ENCODE measurements at regions not wholly inside any gene's neighbourhood (a gene's known extent, or its start where the extent isn't known, plus 50 kb on each side); places are given as distances from the start of the nearest gene placed in this dataset.

DNA sequence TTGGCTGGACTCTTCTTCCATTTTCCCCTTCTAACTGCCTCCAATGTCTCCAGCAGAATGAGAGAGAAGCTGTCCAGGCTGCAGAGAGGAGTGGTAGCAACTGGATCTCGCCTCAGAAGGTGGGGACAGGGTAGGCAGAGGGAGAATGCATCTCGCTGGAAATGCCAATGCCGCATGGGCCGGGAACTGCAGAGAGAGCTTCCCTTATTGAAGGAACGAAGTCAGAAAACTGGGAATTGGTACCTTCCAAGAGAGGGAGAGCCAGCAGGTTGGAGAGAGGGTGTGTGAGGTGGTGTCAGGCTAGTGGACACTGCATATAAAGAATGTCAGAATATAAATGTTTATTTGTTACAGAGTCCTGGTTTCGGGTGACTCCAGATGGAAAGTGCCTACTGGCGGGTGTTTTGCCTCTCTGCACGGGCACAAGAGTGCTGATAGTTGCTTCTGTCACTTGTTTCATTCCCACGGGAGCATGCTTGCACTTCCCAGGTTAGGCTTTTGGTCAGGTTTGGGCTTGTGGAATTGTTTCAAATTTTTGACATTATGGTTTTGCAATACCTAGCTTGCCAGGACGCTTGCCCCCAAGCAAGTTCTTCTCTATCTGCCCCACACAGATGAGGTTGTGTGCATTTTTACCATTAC is 156.8 kb upstream of the STS start:
- no peak for TF ChIP-seq GATA2 (IDR thresholded peaks at IDR 0.05; ENCODE audit: low read depth, low read length)
- no peak for TF ChIP-seq GATA3 (IDR thresholded peaks at IDR 0.05; ENCODE audit: low read depth, low read length)

DNA sequence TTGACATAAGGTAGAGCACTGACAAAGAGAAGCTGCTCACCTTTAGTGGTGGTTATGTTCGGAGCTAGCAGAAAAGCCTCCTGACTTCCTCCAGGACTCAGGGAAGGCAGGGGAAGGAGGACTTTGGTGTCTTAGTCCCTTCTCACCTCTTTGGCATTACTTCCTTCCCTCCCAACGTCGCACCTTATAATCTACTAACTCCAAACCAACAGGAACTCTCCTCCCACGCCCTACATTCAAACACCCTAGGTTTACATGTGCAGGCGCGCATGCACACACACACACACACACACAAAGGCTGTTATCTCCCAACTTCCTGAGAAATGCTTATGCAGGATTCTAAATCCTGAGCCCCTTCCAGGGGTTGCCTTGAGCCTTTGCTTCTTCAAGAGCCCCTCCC is 157.7 kb upstream of the STS start:
- TF ChIP-seq GATA2 (IDR thresholded peaks at IDR 0.05; ENCODE audit: low read depth, low read length) (no peak), GATA3 (IDR thresholded peaks at IDR 0.05; ENCODE audit: low read depth, low read length) (no peak)

DNA sequence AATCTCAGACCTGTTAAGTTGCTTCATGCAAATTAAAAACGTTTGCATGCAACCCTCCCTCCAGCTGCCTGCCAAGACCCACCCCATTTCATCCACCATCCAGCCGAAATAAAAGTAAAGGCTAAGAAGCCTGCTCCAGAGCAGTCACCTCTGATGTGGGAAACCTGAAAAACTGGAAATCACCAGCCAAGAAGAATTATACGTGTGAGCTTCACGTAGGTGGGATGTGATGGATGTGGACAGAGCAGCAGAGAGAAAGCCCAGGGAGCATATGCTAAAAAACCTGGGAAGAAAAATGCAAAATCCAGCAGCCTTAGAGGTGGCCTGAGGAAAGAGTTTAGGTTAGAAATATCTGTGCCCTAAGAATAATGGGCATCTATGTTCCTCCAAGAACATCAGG is 160.6 kb upstream of the STS start:
- TF ChIP-seq GATA2 (IDR thresholded peaks at IDR 0.05; ENCODE audit: low read depth, low read length), result no peak
- TF ChIP-seq GATA3 (IDR thresholded peaks at IDR 0.05; ENCODE audit: low read depth, low read length), result no peak

DNA sequence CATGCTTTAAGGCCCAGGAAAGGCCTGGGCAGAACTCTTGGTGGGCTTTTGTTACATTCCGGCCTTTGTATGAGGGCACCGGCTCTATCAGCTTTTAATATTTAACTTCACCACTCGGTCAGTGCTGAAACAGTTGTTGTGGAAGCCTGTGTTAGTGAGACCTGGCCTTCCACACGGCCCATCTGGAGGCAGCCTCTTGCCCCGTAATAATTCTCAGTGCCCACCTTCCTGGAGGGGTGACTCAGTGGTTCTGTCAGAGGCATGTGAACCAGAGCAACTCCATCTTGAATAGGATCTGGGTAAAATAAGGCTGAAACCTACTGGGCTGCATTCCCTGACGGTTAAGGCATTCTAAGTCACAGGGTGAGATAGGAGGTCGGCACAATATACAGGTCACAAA is 162.0 kb upstream of the STS start:
- TF ChIP-seq GATA2 (IDR thresholded peaks at IDR 0.05; ENCODE audit: low read depth, low read length), result no peak
- TF ChIP-seq GATA3 (IDR thresholded peaks at IDR 0.05; ENCODE audit: low read depth, low read length), result no peak

DNA sequence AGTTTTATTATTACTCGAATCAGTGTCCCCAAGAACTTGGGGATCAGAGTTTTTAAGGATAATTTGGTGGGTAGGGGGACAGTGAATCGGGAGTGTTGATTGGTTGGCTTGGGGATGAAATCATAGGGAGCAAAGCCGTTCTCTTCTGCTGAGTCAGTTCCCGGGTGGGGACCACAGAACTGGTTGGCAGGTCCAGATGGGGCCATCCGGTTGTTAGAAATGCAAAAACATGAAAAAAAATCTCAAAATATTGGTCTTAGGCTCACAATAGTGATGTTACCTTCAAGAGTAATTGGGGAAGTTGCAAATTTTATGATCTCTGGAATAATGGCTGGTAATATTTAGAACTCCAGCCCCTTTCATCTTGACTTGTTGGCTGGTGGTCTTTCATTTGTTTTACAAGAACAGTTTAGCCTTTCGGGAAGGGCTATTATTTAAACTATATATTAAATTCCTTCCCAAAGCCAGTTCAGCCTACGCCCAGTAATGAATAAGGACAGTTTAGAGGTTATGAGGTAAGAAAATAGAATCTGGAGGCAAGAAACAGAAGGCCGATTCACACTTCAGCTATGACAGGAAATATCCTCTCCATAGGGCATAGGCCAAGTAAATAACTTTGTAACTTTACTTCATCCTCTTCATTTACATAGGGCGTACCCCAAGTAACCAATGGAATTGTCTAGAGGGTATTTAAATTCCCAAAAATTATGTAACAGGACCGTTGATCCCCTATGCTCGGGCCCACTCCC is 164.1 kb upstream of the STS start:
- TF ChIP-seq GATA3 (IDR thresholded peaks at IDR 0.05; ENCODE audit: low read depth, low read length), result no peak
- no peak for TF ChIP-seq GATA2 (IDR thresholded peaks at IDR 0.05; ENCODE audit: low read depth, low read length)

DNA sequence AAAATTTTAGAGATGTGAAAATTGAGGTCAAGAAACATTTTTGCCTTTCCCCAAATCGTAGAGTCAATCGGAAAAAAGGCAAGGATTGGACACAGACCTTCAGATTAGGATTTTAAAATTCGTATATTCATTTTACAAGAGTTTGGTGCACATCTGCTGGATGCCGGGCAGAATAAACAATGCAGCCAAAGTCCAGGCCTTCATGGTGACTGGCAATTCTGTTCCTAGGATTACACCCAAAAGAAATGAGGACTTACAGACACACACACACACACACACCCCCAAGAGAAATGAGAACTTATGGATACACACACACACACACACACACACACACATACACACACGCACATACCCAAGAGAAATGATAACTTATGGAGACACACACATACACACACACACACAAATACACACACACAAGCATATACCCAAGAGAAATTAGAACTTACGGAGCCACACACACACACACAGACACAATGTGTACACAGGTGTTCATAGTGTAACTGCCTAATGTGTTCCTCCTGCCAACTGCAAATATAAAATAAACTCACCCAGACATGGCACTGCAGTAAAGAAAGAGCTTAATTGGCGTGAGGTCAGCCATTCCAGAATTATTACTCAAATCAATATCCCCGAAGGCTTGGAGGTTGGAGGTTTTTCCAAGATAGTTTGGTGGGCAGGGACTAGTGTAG is 165.7 kb upstream of the STS start:
- no peak for TF ChIP-seq GATA2 (IDR thresholded peaks at IDR 0.05; ENCODE audit: low read depth, low read length)
- TF ChIP-seq GATA3 (IDR thresholded peaks at IDR 0.05; ENCODE audit: low read depth, low read length), result no peak

DNA sequence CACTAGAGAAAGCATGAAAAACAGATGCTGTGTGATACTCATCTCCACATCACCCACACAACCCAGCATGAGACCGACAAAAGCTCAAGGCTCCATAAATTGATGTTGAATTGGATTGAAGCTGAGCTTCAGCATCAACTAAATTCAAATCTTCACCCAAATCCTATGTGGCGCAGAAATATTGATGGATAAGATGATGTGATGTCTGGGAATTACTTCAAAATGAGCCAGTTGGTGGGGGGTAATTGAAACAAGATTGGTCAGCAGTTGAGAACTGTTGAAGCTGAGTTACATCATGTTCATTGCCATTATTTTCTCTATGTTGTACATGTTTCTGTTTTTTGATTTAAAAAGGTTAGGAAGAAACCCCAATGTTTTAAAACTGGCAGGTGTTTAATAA is 166.5 kb upstream of the STS start:
- TF ChIP-seq GATA2 (IDR thresholded peaks at IDR 0.05; ENCODE audit: low read depth, low read length) (peak; percentile 72), GATA3 (IDR thresholded peaks at IDR 0.05; ENCODE audit: low read depth, low read length) (peak; percentile 49; the same call in 1 of the 2 replicates)

DNA sequence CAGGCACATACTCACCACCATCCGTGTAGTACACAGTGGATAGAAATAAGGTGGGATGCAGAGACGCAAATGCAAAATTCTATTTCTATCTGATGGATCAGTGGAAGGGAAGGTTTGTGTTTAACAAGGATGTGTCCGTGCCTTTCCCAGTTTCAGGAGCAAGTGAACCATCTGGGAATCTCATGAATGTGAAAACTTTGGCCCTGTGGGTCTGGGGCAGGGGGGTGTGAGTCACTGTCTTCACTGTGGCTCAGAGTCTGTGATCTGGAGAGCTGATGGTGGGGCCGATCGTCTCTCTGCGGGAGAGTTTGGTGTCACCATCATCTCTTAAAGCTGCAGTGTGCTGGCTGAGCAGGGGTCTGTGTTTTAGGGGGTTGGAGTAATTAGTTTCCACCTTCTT is 179.3 kb upstream of the STS start:
- TF ChIP-seq GATA2 (IDR thresholded peaks at IDR 0.05; ENCODE audit: low read depth, low read length) (no peak), GATA3 (IDR thresholded peaks at IDR 0.05; ENCODE audit: low read depth, low read length) (no peak)

DNA sequence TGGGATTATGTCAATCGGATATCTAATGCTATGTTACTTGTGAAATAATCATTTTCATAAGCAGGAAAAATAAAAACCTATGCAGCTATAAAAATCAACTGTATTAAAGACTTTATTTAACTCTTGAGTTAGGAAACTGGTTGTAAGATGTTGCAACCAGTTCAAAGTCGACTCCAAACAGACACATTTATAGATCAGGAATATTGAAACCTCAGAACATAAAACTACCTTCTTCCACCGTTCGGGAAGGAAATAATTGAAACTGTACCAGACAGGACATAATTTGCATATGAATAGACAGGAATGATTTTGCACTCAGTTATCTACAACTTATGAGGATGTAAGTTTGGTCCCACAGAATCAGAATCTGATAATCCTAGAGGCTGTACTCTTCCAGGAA is 181.8 kb upstream of the STS start:
- no peak for TF ChIP-seq GATA3 (IDR thresholded peaks at IDR 0.05; ENCODE audit: low read depth, low read length)
- no peak for TF ChIP-seq GATA2 (IDR thresholded peaks at IDR 0.05; ENCODE audit: low read depth, low read length)

DNA sequence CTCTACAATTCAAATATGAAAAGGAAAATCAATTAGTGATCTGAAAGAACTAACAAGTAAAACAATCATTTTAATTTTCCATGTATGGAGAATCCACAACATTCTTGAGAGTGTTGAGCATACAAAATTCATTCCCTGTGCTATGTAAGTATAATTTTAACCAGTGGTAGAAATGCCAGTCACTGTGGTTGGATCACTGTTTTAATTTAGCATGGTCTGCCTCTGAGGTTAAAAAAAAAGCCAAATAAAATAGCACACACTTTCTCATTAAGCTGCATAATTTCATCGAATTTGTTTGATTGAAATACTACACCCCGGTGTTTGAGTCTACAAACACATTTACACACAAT is 185.5 kb upstream of the STS start:
- TF ChIP-seq GATA2 (IDR thresholded peaks at IDR 0.05; ENCODE audit: low read depth, low read length) (no peak), GATA3 (IDR thresholded peaks at IDR 0.05; ENCODE audit: low read depth, low read length) (no peak)

DNA sequence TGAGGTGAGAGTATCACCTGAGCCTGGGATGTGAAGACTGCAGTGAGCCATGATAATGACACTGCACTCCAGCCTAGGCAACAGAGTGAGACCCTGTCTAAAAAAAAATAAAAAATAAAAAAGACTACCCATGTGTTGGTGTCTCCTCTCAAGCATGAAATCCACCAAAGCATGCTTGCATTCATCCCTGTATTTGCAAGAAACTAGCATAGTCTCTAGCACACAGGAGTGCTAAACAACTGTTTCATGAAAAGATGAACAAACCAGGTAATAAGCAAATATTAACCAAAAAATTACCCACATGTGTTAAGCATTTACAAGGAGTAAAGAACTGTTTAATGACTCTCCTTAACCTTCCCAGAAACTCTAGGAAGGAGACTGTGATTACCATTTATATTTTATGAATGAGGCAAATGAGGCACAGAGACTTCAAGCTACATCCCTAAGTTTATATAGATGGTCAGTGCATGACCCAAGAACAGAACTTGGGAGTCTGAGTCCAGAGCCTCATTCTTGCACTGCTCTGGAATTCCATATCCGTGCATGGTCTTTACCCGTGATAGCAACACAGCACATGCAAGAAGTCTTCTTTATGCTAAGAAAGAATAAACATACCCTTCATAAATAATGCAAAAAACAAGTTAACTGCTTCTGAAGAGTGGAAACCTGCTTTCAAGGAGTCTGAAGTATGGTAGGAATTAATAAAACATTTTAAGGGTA is 186.1 kb upstream of the STS start:
- no peak for TF ChIP-seq GATA3 (IDR thresholded peaks at IDR 0.05; ENCODE audit: low read depth, low read length)
- no peak for TF ChIP-seq GATA2 (IDR thresholded peaks at IDR 0.05; ENCODE audit: low read depth, low read length)

DNA sequence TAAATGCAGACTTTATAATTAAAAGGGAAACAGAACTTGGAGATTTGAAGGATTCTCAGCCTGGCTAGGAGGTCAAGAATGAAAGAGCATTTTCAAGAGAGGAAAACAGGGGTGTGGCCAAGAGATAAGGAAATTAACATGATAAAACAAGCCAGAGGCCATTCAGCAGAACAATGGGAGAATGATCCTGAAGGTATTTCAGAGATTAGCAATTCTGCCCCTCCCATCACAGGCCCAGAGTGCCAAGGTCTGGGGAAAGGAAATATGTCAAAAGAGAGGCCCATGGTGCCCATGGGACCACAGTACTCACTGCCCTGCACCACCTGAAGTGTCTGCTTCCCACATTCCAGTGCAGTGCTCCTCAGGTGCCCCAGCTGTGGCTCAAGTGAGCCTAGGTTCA is 188.5 kb upstream of the STS start:
- TF ChIP-seq GATA2 (IDR thresholded peaks at IDR 0.05; ENCODE audit: low read depth, low read length) (no peak), GATA3 (IDR thresholded peaks at IDR 0.05; ENCODE audit: low read depth, low read length) (no peak)

DNA sequence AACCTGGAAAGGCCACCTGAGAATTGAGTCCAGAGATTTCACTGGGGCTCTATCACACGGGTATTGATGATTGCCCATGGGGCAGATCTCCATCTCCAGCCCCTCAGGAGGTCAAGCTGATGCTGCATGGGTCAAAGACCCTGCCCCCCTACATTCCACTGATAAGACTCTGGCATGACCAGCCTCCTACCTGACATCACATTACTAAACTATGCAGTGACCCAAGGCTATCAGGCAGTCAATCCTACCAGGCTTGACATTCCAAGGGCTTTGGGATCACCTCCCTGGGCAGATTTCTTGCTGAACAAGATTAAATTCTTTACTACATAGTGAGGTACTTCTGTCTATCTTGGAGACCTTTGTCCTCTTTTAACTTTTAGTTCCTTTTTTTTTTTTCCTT is 192.7 kb upstream of the STS start:
- TF ChIP-seq GATA3 (IDR thresholded peaks at IDR 0.05; ENCODE audit: low read depth, low read length) (no peak), GATA2 (IDR thresholded peaks at IDR 0.05; ENCODE audit: low read depth, low read length) (no peak)

DNA sequence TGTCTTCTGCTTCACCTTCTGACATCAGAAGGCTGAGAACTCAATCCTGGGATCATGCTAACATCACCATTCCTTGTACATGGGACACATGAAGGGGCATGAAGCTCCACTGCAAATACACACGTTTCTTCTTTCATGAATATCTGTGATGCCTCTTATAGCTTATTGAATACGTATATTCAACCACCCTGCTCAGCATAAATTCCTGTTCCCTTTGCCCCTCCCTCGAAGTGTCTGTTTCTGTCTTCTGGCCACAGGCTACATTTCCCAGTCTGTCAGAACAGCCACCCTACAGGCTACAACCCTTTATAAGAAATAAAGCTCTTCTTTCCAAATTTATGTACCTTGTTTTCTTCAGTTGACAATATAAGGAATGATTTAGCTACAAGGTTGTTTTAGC is 201.3 kb upstream of the STS start:
- TF ChIP-seq GATA3 (IDR thresholded peaks at IDR 0.05; ENCODE audit: low read depth, low read length) (no peak), GATA2 (IDR thresholded peaks at IDR 0.05; ENCODE audit: low read depth, low read length) (no peak)
